ENCODE measurements at regions not wholly inside any gene's neighbourhood (a gene's known extent, or its start where the extent isn't known, plus 50 kb on each side); places are given as distances from the start of the nearest gene placed in this dataset.
"Not testable (repeated sequence)": the region's sequence is repeated elsewhere in the genome, so short reads cannot be mapped to it uniquely, and the experiment has no call there.

DNA sequence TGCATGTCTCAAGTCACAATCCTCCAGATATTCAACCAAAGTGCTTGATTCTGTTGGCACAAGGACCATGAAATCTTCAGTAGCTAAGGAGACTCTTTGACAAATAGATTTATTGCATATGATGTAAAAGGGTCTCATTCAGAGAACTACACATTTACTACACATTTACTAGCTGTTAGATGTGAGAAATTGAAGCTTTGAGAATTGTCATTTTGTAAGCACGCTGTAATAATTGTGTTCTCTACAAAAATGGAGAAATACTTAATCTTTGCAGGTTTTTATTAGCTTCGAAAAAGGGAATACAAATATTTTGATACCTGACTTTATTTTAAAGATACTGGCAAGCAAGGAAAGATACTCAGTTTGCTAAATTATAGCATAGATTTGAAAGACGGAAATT is 70.2 kb upstream of the CHD2 start:
- no peak for DNase-seq

DNA sequence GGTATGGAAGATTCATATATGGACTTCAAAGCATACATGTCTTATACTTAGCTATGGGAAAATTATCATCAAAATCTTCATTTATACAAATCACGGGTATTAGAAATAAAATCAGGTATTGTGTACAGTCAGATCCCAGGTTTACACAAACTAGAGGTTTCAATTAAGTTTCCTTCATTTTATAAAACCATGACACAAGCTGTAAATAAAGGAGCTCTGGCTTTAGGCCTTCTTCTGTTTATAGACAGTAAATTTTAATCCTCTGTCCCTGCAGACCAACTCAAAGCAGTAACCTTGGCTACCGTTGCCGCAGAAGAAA is 68.8 kb upstream of the CHD2 start:
- no peak for DNase-seq

DNA sequence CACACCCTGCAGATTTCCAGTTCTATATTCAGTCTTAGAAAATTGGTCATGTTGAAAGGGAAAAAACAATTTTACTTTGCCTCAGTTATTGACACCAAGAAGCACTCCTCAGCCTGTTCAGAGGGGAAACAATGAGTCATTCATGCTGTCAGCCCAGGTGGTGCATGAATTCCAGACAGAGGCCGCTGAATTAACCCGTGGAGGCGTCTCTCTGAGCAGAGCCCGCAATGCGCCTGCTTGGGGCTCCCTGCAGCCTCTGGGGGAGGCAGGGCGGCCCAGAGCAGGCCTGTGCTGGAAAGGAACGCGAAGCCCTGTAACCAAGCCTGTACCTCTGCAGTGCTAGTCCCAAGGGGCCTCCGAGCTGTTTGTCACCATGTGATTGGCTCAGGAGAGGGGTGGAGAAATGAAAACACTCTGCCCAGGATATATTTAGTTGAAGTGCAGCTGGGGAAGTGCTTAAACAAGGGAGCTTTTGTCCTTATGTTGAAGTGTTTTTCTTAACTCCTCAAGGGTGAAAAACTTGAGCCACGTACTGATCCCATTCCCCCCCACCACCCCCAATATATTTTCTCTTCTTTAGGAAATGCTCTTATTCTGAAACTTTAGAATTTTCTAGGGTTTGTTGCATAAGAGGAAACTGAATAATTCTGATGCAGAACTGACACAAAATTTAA is 68.3 kb upstream of the CHD2 start:
- DNase-seq: peak; percentile 85

DNA sequence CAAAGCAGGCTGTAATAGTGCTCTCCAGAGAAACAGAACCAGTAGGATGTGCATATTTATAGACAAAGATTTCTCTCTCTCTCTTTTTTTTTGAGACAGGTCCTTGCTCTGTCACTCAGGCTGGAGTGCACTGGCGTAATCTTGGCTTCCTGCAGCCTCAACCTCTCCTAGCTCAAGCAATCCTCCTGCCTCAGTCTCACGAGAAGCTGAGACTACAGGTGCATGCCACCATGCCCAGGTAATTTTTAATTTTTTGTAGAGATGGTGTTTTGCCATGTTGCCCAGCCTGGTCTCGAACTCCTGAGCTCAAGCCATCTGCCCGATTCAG is 67.1 kb upstream of the CHD2 start:
- DNase-seq: no peak

DNA sequence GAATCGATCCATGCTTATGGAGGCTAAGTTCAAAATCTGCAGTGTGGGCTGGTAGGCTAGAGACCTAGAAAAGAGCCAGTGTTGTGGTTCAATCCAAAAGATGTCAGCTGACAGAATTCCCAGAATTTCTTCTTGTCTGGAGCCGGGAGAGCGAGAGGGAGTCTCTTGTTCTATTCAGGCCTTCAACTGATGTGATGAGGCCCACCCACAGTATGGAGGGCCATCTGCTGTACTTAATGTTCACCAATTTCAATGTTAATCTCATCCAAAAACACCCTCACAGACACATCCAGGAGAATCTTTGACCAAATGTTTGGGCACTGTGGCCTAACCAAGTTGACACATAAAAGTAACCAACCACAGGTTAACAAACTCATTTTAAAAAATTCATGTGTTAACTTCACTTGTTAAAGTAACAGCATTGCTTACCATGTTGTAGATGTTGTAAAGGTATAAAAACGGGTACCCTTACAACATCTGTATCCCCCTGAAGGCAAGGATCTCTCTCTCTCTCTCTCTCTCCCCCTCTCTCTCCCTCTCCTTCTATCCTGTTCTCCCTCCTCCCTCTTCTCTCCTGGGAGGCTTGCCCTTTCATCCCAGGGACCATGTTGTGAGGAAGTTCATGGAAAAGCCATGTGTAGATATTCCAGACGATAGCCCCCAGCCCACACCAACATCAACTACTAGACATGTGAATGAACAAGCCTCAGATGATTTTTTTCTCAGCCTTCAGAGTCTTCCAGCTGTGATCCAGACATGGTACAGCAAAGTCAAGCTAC is 66.4 kb upstream of the CHD2 start:
- DNase-seq: no peak

DNA sequence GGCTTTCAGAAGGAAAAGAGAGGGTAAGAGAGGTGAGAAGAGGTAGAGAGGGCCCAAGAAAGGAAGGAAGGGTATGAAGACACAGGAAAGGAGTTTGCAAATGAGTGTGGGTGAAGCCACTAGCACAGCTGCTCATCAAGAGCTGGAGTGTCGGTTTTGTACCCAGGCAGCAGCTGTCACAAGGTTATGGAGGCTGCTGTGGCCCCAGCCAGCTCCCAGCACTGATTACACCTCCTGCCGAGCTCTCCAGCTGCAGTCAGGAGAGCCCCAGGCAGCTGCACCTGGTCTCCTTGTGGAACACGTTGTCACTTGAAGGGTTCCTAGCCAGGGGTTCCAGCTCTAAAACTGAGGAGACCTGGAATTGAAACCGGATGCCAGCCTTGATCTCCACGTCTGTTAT is 60.4 kb upstream of the CHD2 start:
- no peak for DNase-seq

DNA sequence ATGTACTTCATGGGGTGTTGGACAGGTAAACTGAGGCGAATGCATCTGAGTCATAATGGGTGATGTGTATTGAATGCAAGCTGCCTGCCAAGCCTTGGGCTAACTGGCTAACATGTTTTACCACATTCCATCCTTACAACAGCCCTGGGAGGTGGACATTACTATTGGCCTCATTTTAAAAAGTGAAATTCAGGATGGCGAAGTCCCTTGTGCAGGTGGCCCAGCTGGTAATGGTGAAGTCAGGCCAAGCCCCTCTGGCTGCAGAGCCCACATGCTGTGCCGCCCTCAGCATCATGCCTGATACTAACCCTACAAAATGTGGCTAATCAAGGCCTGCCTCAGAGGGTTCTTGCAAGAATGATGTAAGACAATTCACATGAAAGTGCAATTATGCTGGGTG is 60.0 kb upstream of the CHD2 start:
- no peak for DNase-seq

DNA sequence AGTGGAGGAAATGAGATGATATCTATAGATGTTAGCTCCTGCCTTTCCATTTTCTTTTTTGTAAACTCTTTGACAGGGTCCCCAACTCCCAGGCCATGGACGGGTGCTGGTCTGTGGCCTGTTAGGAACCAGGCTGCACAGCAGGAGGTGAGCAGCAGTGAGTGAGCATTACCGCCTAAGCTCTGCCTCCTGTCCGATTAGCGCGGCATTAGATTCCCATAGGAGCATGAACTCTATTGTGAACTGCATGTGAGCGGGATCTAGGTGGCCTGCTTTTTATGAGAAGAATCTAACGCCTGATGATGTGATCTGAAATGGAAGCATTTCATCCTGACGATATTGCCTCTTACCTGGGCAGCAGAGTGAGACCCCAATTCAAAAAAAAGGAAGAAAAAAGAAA is 56.8 kb upstream of the CHD2 start:
- DNase-seq: no peak

DNA sequence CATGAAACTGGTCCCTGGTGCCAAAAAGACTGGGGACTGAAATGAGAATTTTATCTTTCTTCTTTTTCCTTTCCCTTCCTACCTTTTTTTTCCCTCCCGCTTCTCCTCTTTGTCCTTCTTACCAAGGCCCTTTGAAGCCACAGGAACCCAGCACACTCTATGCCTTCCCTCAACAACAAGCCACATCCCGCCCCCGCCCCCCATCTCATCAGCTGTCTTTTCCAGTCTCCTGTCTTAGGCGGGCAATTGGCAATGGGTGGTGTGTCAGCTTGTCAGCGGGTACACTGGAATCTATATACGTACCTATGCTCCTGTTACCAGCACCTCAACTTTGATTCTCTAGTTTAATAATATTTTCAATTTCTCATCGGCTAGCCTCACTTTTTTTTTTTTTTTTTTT is 56.3 kb upstream of the CHD2 start:
- DNase-seq: no peak

DNA sequence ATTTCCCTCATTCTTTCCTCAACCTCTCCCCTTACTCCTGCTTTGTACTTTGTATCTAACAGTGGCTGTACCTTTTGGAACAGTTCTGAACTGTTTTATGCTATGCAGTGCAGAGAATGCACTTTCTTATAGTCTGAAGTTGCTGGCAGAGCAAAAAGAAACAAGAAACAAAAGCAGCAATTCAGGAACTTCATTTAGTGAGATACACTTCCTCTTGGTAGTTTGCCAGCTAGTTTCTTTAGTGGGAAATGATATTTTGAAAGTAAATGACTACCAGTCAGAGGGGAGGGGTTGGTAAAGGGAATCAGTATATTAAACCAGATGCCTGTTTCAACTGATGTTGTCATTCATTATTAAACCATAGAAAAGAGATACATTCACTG is 55.0 kb upstream of the CHD2 start:
- no peak for DNase-seq

DNA sequence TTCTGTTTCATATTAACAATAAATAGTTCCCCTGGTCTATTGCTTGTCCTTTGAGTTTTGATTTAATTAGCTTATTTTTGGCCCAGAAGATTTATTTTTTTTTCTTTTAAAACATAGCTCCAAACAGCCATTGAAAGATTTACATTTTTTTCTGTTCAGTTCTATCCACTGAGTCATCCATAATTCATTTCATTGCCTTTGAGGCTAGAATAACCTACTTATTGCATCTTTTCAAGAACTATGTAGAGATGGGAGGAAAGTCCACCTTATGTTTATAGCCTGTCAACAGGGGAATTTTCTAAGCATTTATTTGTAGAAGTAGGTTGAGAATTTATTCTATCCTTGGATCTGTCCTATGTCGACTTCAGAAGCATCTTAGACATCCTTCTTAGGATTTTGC is 53.4 kb upstream of the CHD2 start:
- no peak for DNase-seq

DNA sequence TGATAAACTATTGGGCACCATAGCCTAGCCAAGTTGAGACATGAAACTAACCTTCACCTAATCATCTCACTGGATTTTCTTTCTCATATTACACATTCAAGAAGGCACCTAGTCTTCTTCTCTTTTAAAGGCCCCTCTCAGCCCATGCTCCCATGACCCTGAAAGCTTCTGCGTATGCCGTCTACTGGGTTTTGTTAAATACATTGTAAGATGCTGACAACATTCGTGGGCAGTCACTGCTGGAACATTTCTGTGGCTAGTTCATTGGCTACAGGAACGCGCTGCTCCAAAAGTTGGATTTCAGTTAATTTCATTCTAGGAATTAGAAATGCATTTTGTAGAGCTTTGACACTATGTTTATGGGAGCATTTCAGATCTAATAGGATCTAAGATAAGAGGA is 52.3 kb upstream of the CHD2 start:
- no peak for DNase-seq

DNA sequence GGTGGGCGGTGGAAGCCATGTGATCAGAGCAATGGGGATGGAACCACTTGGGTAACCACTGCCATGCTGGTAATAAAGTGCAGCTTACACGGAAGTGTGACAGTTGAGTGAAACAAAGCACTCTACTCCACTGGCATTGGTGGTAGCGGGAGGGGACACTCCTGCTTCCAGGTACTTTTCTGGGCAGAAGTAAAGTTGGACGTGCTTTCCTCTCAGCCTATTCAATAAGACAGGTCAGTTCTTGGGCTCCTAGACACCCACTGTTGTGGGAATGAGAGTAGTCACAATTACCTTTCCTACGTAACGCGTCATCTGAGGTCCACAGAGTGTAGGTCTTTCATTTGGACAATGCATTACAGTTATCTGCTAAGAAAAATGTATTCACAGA is 51.7 kb upstream of the CHD2 start:
- no peak for DNase-seq

DNA sequence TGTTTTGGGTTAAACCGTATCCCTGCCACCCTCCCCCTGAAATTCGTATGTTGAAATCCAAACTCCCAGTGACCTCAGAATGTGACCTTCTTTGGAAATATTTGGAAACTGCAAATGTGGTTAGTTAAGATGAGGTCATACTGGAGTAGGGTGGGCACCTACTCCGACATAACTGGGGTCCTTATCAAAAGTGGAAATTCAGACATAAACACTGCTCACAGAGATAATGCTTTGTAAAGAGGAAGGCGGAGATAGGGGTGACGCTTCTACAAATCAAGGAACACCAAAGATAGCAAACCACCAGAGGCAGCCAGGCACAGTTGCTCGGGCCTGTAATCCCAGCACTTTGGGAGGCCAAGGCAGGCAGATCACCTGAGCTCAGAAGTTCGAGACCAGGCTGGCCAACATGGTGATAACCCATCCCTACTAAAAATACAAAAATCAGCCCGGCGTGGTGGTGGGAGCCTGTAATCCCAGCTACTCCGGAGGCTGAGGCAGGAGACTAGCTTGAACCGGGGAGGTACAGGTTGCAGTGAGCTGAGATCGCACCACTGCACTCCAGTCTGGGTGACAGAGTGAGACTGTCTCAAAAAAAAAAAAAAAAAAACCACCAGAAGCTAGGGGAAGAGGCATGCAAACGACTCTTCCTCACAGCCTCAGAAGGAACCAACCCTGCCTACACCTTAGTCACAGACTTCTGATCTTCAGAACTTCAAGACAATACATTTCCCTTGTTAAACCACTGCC is 51.1 kb upstream of the CHD2 start:
- peak; percentile 35 for DNase-seq

DNA sequence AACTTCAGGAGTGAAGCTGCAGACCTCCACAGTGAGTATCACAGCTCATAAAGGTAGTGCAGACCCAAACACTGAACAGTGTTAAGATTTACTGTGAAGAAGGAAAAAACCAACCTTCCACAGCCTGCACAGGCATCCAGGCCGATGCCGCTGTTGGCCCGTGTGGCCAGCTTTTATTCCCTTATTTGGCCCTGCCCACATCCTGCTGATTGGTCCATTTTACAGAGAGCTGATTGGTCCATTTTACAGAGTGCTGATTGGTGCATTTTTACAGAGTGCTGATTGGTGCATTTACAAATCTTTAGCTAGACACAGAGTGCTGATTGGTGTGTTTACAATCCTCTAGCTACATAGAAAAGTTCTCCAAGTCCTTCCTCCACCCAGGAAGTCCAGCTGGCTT is 49.9 kb upstream of the CHD2 start:
- DNase-seq: not testable (repeated sequence)

All from activated gamma-delta T cell treated with Interleukin-2 at 50 U/mL for 16 hours (primary cell).